Sigmoid colon (tissue), 6 donors: ENCODE measurements at regions not wholly inside any gene's neighbourhood (a gene's known extent, or its start where the extent isn't known, plus 50 kb on each side); places are given as distances from the start of the nearest gene placed in this dataset.

Experiments
- DNase-seq: peaks from one replicate; pipeline ENCODE4 v3.0.0-alpha.2; 2019
- H3K27ac ChIP-seq, 4 donors: fragments of 200-600 bp; sonication (generic); one replicate each; pipeline ENCODE4 v1.5.1; 2016 to 2019; ENCODE audit warnings: mild to moderate bottlenecking in 1 of 4
- H3K27me3 ChIP-seq, 3 donors: fragments of 200-600 bp; sonication (generic); one replicate each; pipeline ENCODE4 v1.5.1; 2019; ENCODE audit warnings: mild to moderate bottlenecking in 1 of 3
- H3K36me3 ChIP-seq, 4 donors: fragments of 200-600 bp; sonication (generic); one replicate each; pipeline ENCODE4 v1.5.1; 2016 to 2019
- H3K4me1 ChIP-seq, 4 donors: fragments of 200-600 bp; sonication (generic); one replicate each; pipeline ENCODE4 v1.5.1; 2017 to 2019
- H3K4me3 ChIP-seq, 4 donors: fragments of 200-600 bp; sonication (generic); one replicate each; pipeline ENCODE4 v1.5.1; 2017 to 2019; ENCODE audit warnings: mild to moderate bottlenecking in 2 of 4, moderate library complexity in 1 of 4
- H3K9me3 ChIP-seq, 4 donors: fragments of 200-600 bp in 3 of 4; sonication (generic) in 3 of 4; one replicate each; pipeline versions ENCODE4 v1.5.1 to v1.6.1; 2013 to 2019
- EP300 ChIP-seq, 4 donors: sonication (generic); formaldehyde crosslinking; IDR thresholded peaks; one replicate each; pipeline ENCODE4 v1.6.1; 2017; ENCODE audit warnings: antibody characterized with exemption in 4 of 4
- POLR2A ChIP-seq, 2 donors: fragments of 450-650 bp; IDR thresholded peaks; one replicate each; pipeline ENCODE4 v1.6.1; 2016; ENCODE audit warnings: antibody characterized with exemption in 2 of 2, mild to moderate bottlenecking in 2 of 2, moderate library complexity in 2 of 2
- POLR2AphosphoS5 ChIP-seq, 4 donors: sonication (generic); formaldehyde crosslinking; IDR thresholded peaks; one replicate each; pipeline ENCODE4 v1.6.1; 2017; ENCODE audit warnings: antibody characterized with exemption in 4 of 4
- WGBS, 2 donors: extraction: QIAGEN DNeasy Blood & Tissue Kit; methylation state at CpG; one replicate each; pipeline ENCODE4 v1.1.7; 2013; 5-methylcytosine and 5-hydroxymethylcytosine counted together
- intact Hi-C: fragments of 100-400 bp; cut with DNase I; formaldehyde crosslinking; loops from one replicate; pipeline ENCODE4 v1.15.1; 2023
- TF ChIP-seq, protein P1 (sequence below), 4 experiments: fragments of 450-650 bp in 3 of 4; fragments of 200-600 bp in 1 of 4; IDR thresholded peaks; one replicate each; pipeline ENCODE4 v1.5.1; 2016 to 2019; ENCODE audit warnings: antibody characterized with exemption in 4 of 4, mild to moderate bottlenecking in 3 of 4, moderate library complexity in 2 of 4
- donor health status: healthy with polysubstance abuse.
- donor health status: healthy.

DNA sequence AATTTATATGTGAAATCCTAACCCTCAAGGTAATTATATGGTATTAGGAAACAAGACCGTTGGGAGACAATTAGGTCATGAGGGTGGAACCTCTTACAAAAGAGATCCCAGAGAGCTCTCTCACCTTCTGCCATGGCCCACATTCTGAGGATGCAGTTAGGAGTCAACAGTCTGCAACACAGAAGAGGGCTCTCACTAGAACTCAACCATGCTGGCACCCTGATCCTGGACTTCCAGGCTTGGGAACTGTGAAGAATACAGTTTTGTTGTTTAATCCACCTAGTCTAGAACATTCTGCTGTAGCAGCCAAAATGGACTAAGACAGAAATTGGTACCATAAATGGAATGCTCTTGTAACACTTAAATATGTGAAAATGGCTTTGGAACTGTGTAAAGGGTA lies 278.8 kb upstream of the GALNTL6 start:
- Histone ChIP-seq H3K27ac (no peak overlapping the region), H3K4me3 (no peak overlapping the region), H3K4me1 (no peaks in the 10 kb centered on the region), H3K9me3 (no peaks in the 10 kb centered on the region), H3K27me3 (no peaks in the 10 kb centered on the region), H3K36me3 (no peaks in the 10 kb centered on the region)
- 62 to 81% methylated on average over 1 of the region's 1 CpG for WGBS, 2 donors
- intact Hi-C loops, result no loop called here
- DNase-seq, result no peak
- no peak for TF ChIP-seq POLR2A (IDR thresholded peaks at IDR 0.05)
- TF ChIP-seq POLR2AphosphoS5 (IDR thresholded peaks at IDR 0.05), result no peak
- TF ChIP-seq, protein P1, sequence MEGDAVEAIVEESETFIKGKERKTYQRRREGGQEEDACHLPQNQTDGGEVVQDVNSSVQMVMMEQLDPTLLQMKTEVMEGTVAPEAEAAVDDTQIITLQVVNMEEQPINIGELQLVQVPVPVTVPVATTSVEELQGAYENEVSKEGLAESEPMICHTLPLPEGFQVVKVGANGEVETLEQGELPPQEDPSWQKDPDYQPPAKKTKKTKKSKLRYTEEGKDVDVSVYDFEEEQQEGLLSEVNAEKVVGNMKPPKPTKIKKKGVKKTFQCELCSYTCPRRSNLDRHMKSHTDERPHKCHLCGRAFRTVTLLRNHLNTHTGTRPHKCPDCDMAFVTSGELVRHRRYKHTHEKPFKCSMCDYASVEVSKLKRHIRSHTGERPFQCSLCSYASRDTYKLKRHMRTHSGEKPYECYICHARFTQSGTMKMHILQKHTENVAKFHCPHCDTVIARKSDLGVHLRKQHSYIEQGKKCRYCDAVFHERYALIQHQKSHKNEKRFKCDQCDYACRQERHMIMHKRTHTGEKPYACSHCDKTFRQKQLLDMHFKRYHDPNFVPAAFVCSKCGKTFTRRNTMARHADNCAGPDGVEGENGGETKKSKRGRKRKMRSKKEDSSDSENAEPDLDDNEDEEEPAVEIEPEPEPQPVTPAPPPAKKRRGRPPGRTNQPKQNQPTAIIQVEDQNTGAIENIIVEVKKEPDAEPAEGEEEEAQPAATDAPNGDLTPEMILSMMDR (IDR thresholded peaks at IDR 0.05), result no peak
- TF ChIP-seq EP300 (IDR thresholded peaks at IDR 0.05), result no peak

DNA sequence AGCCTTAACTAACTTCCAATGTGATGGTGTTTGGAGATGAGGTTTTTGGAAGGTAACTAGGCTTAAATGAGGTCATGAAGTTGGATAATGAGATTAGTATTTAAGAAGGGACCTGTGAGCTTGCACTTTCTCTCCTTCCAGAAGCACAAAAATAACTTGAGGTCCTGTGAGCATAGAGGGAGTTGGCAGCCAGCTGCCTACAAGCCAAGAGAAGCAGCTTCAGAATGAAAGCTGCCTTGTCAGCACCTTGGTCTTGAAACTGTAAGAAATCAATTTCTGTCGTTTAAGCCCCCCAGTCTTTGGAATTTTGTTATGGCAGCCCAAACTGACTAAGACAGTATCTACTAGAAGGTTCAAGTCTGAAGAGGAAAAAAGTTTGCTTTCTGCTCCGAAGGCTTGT lies 280.2 kb upstream of the GALNTL6 start:
- no peaks in the 10 kb centered on the region for H3K36me3 ChIP-seq
- H3K4me3 ChIP-seq, result no peak overlapping the region
- H3K27me3 ChIP-seq, result no peaks in the 10 kb centered on the region
- H3K9me3 ChIP-seq, result no peaks in the 10 kb centered on the region
- 66 to 79% methylated on average over 2 of the region's 2 CpGs for WGBS, 2 donors
- intact Hi-C loops, result no loop called here
- no peak for DNase-seq
- H3K27ac ChIP-seq, result no peak overlapping the region
- TF ChIP-seq POLR2A (IDR thresholded peaks at IDR 0.05), result no peak
- TF ChIP-seq, protein P1 (IDR thresholded peaks at IDR 0.05), result no peak
- TF ChIP-seq EP300 (IDR thresholded peaks at IDR 0.05), result no peak
- TF ChIP-seq POLR2AphosphoS5 (IDR thresholded peaks at IDR 0.05), result no peak
- no peaks in the 10 kb centered on the region for H3K4me1 ChIP-seq

DNA sequence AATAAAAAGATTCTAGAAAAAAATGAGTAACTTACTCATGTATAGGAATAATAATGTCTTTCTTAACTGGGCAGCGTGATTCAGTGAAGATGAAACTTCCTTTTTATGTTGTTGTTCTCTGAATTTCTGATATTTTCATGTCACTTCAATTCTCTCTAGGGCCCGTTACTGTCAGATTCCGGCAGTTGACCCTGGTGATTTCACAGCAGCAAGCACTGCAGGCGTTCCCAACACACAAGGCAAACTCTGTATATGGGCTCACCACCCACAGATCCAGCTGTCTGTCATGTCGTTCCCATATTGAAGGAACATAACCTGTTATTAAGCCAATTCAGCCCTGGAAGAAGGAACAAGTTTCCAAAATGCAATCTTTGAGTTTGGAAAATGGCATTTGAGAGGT lies 288.3 kb upstream of the GALNTL6 start:
- Histone ChIP-seq H3K9me3 (no peaks in the 10 kb centered on the region), H3K4me1 (no peaks in the 10 kb centered on the region), H3K4me3 (no peak overlapping the region), H3K36me3 (no peaks in the 10 kb centered on the region), H3K27ac (no peak overlapping the region), H3K27me3 (no peaks in the 10 kb centered on the region)
- TF ChIP-seq POLR2AphosphoS5 (IDR thresholded peaks at IDR 0.05) (no peak), EP300 (IDR thresholded peaks at IDR 0.05) (no peak), POLR2A (IDR thresholded peaks at IDR 0.05) (no peak)
- TF ChIP-seq, protein P1 (IDR thresholded peaks at IDR 0.05), result no peak
- DNase-seq, result no peak
- intact Hi-C loops, result no loop called here
- 66 to 79% methylated on average over 5 of the region's 5 CpGs for WGBS, 2 donors

GRCh38 chr4:171521726-171522125 lies 291.5 kb upstream of the GALNTL6 start:
- Histone ChIP-seq H3K27me3 (no peaks in the 10 kb centered on the region), H3K4me3 (no peak overlapping the region), H3K36me3 (no peaks in the 10 kb centered on the region), H3K27ac (no peak overlapping the region), H3K9me3 (no peaks in the 10 kb centered on the region), H3K4me1 (no peaks in the 10 kb centered on the region)
- intact Hi-C loops, result no loop called here
- 49 to 57% methylated on average over 3 of the region's 3 CpGs for WGBS, 2 donors
- TF ChIP-seq POLR2A (IDR thresholded peaks at IDR 0.05) (no peak), EP300 (IDR thresholded peaks at IDR 0.05) (no peak), POLR2AphosphoS5 (IDR thresholded peaks at IDR 0.05) (no peak)
- TF ChIP-seq, protein P1 (IDR thresholded peaks at IDR 0.05), result no peak
- no peak for DNase-seq

DNA sequence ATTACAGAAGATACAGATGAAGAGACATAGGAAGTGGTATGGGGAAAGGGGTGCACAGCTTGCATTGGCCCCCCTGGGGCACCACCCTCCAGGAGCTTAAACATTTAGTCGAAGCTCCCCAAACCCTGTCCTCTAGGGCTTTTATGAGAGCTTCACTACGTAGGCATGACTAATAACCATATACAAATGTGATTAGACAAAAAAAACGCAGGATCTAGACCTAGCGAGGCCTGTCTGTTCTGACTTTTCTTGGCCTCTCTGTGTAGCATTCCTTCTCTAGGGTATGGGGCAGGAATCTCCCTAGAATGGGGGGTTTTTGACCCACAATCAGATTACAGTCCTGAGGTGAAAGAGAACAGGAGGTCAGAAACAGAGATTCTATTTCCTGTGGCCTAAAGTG lies 293.7 kb upstream of the GALNTL6 start:
- Histone ChIP-seq H3K36me3 (no peaks in the 10 kb centered on the region), H3K4me3 (no peak overlapping the region), H3K27ac (no peak overlapping the region), H3K27me3 (no peaks in the 10 kb centered on the region), H3K4me1 (no peaks in the 10 kb centered on the region), H3K9me3 (peaks cover 0 to 1% (median 0%) of the 10 kb centered on the region in 4 donors)
- TF ChIP-seq POLR2A (IDR thresholded peaks at IDR 0.05), result no peak
- no peak for TF ChIP-seq EP300 (IDR thresholded peaks at IDR 0.05)
- no peak for TF ChIP-seq POLR2AphosphoS5 (IDR thresholded peaks at IDR 0.05)
- TF ChIP-seq, protein P1 (IDR thresholded peaks at IDR 0.05), result no peak
- intact Hi-C loops, result no loop called here
- WGBS, 2 donors, result 81 to 85% methylated on average over 4 of the region's 4 CpGs
- DNase-seq, result no peak
